ENCODE measurements at regions not wholly inside any gene's neighbourhood (a gene's known extent, or its start where the extent isn't known, plus 50 kb on each side); places are given as distances from the start of the nearest gene placed in this dataset.
A peak's percentile ranks its signal among the peaks of the same experiment; 100 is the strongest.

DNA sequence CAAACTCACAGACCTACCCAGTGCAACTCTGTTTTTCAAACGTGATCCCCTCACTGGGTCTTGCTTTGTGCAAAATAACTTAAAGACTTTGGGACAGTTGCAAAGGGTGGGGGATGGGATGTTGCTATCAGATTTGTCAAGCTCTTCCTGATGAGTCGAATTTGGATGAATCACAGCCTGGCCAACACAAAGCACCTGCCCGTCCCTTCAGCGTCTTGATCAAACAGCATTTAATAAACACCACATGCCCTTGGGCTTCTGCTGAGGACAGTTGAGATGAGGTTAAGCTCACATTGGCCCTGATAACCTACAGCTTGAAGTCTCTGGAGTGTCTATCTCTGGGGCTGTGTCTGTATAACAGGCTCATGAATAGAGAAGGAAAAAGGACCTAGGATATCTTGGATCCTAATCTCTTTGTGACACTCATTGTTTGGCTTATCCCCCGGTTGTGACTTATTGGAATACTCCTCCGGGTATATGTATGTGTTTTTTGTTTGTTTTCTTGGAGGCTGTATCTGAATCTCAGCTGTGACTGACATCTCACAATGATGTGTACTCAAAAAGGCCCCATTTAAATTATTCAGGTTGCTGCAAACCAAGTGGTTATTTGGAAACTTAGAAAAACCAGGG lies 132.6 kb upstream of the NAMPT start:
- no peak for DNase-seq

- no peak for DNase-seq
Measured at GRCh38 chr7:106416430-106416829, 131.6 kb upstream of the NAMPT start.

DNA sequence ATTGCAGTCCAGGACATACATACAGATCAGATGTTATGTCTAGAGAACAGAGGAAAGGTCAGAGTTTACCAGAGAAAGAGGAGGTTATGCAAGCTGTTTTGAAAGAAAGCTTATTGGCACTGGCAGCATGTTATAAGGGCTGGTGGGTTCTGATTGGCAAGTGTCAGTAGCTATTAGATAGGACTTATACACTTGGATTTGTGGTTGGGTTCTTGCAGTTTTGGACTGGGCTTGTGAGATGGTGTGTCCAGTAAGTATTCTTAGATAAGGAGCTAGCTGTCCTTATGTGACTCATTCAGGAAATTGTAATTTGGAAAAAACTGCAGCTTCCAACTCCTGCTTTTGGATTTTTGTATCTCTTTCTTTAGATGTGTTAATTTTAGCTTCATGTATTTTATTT lies 130.7 kb upstream of the NAMPT start:
- DNase-seq, result no peak

- DNase-seq, result no peak
Measured at GRCh38 chr7:106413446-106413845, 128.7 kb upstream of the NAMPT start.

- peak; percentile 6 for DNase-seq
Measured at GRCh38 chr7:106405697-106406141, 120.9 kb upstream of the NAMPT start.

GRCh38 chr7:106402898-106403297 lies 118.1 kb upstream of the NAMPT start:
- no peak for DNase-seq

- no peak for DNase-seq
Measured at GRCh38 chr7:106400923-106401322, 116.1 kb upstream of the NAMPT start.

GRCh38 chr7:106398786-106399185 lies 114.0 kb upstream of the NAMPT start:
- DNase-seq, result no peak

- no peak for DNase-seq
Measured at GRCh38 chr7:106397994-106398393, 113.2 kb upstream of the NAMPT start.

DNA sequence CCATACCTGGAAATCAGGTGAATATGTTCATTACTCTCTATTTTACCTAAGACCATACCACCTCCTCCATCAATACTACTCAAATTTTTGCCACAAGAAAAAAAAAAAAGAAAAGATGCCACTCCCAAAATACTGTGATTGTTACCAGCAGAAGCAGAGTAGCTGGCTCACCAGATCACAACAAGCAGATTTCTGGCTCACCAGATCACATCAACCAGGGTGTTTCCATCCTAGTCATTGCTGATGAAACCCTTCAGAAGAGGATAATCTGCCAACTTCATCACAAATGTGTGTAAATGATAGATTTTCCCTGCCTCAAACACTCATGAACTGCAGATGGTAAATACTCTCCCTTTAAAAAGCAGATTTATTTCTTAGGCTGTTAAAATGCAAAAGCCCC lies 109.7 kb upstream of the NAMPT start:
- no peak for DNase-seq

DNA sequence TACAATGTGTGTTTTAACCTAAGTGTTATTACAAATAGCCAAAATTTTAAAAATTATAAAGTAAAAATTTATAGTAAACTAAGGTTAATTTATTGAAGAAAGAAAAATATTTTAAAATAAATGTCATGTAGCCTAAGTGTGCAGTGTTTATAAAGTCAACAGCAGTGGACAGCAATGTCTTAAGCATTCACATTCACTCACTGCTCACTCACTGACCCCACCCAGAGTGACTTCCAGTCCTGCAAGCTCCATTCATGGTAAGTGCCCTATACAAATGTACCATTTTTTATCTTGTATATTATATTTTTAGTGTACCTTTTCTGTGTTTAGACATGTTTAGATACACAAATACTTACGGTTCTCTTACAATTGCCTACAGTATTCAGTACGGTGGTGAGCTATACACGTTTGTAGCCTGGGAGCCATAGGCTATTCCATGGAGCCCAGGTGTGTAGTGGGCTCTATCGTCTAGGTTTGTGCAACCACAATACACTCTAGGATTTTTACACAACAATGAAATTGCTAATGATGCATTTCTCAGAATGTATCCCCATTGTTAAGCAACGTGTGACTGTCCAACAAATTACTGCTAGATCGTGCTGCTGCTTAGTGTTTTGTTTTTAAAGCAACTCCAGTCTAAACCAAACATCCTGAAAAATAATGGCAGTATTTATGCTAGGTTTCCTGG lies 108.9 kb upstream of the NAMPT start:
- no peak for DNase-seq

DNA sequence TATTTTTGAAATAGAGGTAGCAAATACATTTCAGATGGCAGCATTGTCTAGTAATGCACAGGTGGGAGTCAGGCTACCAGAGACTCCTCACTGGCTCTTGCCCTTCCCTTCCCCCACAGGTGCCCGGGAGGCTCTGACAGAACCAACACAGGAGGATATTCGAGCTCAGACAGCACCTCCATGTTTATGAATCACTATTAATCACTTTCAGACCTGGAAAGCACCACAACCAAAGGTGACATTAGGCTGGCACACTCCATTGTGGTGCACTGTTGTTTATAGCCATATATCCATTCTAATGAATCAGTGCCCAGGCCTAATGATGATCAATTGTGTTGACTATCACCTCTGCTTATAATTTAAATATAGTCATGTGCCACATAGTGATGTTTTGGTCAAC lies 107.8 kb upstream of the NAMPT start:
- DNase-seq, result no peak

- no peak for DNase-seq
Measured at GRCh38 chr7:106392144-106392543, 107.4 kb upstream of the NAMPT start.

DNA sequence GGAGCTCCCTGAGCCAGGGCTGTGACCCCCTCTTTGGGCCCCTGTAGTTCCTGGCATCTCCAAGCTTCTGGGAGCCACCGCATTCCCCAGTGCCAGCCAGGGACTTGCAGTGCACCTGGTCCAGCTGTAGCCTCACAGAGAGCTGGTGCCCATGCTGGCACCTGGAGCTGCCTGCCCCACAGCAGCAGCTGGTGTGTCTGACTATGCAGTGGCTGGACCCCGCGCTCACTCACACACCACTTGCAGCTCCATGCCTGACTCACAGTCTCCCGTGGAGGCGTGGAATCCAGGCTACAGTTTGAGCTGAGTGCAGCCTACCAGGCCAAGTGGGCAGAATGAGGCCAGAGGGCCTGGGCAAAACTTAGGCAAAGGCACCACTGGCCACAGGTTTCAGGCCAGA lies 102.2 kb upstream of the NAMPT start:
- DNase-seq, result no peak

DNA sequence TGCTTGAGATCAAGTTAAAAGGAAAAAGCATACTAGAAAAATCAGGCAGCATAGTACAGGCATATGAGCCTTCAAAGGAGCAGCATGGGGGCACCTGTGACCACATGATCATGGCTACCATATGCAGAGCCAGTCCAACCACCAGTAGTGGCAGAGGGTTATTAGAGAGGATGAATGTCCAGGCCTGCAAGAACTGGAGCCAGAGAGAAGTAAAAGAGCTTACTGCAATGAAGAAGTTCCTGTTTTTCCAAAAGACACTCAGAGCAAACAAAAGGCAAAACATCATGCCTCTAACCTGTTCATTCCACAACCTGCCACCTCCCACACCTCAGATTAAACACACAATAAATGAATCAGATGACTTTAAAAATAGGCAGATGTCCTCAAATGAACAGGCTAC lies 99.6 kb upstream of the NAMPT start:
- no peak for DNase-seq

GRCh38 chr7:106382929-106383328 lies 98.1 kb upstream of the NAMPT start:
- no peak for DNase-seq

- DNase-seq, result no peak
Measured at GRCh38 chr7:106382129-106382528, 97.3 kb upstream of the NAMPT start.

DNA sequence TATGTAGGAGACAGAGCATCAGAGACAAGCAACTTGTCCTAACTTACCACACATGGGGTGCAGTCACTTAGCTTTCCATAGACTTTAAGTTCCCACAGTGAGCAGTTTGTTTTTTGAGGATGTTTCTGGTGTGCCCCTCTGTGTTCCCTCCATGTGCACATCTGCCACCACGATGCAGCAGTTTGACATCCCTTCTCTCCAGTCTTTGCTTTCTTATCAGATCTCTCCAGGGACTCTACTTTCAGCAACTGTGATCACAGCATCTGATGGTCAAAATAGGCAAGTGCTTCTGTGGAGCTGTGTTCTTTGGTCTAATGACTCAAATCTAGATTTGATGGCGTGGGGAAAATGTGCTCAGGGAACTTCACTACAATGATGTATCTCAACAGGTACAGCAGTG lies 96.5 kb upstream of the NAMPT start:
- no peak for DNase-seq

GRCh38 chr7:106377847-106378361 lies 93.1 kb upstream of the NAMPT start:
- no peak for DNase-seq

DNA sequence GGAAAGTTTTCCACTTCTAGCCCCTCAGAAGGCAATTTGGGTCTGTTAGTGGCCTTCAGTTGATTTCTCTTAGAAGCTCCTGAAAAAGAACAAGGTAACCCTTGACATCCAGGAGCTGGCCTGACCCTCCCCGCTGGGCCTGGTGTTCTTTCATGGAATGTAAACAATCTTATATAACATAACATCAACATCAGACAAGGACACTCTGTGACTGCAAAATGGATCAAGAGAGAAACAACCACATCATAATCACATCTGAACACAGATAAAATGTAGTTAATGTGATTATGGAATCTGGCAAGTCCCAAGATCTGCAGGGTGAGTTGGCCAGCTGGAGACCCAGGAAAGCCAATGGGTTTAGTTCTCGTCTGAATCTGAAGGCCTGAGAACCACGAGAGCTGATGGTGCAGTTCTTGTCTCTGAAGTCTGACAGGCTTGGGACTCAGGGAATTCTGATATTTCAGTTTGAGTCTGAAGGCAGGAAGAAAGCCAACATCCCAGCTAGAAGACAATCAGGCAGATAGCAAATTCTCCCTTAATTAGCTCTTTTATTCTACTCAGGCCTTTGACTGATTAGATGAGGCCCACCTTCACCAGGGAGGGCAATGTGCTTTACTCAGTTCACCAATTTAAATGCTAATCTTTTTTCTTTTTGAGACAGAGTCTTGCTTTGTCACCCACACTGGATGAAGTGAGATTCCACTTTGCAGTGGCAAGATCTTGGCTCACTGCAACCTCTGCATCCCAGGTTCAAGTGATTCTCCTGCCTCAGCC lies 91.4 kb upstream of the NAMPT start:
- DNase-seq, result no peak

GRCh38 chr7:106375499-106375898 lies 90.7 kb upstream of the NAMPT start:
- no peak for DNase-seq

- DNase-seq, result no peak
Measured at GRCh38 chr7:106374437-106374836, 89.7 kb upstream of the NAMPT start.

GRCh38 chr7:106372595-106373318 lies 88.0 kb upstream of the NAMPT start:
- DNase-seq, result no peak
